OCI-LY1 (cell line): ENCODE measurements at regions not wholly inside any gene's neighbourhood (a gene's known extent, or its start where the extent isn't known, plus 50 kb on each side); places are given as distances from the start of the nearest gene placed in this dataset.

Experiments used
- EZH2 ChIP-seq: fragments of 200-600 bp; sonication (generic), shearing (Covaris generic); IDR thresholded peaks from 2 replicates; pipeline ENCODE4 v1.8.0; 2017; ENCODE audit warnings: borderline replicate concordance, mixed run types, mild to moderate bottlenecking, antibody characterized with exemption, low read length, moderate library complexity, mixed read lengths
- TF ChIP-seq, protein P1 (sequence below): fragments of 200-600 bp; sonication (generic), shearing (Covaris generic); IDR thresholded peaks from 2 replicates; pipeline ENCODE4 v1.5.1; 2017; ENCODE audit warnings: mild to moderate bottlenecking, antibody characterized with exemption, low read length, moderate library complexity, mixed read lengths

DNA sequence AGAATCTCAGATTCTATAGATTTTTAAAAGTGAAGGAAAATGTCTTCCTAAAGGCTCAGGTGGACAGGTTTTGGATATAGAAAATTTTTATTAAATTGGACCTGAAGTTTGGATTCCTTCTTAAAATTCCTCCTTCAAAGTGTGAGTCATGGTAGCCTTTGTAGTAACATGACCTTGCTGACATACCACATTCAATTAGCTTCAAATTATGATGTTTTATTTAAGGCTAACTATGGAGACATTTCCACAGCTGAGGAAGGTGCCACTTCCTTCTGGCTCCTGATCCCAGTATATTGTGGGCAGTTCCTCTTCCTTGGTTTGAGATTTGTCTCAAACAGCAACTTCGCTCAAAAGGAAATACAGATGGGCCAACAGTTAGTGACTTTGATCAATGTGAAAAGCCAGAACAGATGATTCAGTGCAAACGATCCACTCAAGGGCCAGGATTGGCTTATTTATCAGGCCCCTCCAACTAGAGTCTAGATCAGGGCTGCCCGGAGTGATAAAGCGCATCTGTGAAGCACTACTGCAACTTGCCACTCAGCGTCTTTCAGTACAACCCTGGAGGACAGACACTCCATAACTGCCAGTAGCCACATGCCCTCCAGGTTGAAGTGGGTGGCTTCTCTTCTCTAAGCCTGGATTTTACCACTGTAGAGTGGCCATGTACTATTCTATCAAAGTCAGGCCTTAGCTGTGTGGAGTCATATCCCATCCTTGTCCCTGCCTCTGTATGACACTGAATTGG, 573.5 kb downstream of the KIF20B start:
- TF ChIP-seq, protein P1, sequence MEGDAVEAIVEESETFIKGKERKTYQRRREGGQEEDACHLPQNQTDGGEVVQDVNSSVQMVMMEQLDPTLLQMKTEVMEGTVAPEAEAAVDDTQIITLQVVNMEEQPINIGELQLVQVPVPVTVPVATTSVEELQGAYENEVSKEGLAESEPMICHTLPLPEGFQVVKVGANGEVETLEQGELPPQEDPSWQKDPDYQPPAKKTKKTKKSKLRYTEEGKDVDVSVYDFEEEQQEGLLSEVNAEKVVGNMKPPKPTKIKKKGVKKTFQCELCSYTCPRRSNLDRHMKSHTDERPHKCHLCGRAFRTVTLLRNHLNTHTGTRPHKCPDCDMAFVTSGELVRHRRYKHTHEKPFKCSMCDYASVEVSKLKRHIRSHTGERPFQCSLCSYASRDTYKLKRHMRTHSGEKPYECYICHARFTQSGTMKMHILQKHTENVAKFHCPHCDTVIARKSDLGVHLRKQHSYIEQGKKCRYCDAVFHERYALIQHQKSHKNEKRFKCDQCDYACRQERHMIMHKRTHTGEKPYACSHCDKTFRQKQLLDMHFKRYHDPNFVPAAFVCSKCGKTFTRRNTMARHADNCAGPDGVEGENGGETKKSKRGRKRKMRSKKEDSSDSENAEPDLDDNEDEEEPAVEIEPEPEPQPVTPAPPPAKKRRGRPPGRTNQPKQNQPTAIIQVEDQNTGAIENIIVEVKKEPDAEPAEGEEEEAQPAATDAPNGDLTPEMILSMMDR = no peak
- no peak for TF ChIP-seq EZH2
